ENCODE measurements at regions not wholly inside any gene's neighbourhood (a gene's known extent, or its start where the extent isn't known, plus 50 kb on each side); places are given as distances from the start of the nearest gene placed in this dataset.
A peak's percentile ranks its signal among the peaks of the same experiment; 100 is the strongest.
"Not testable (repeated sequence)": the region's sequence is repeated elsewhere in the genome, so short reads cannot be mapped to it uniquely, and the experiment has no call there.

- peaks cover 15% of the 10 kb centered on the region for H3K9me3 Mint-ChIP-seq (ENCODE audit: unreplicated experiment)
- not testable (repeated sequence) for H3K27ac Mint-ChIP-seq (ENCODE audit: unreplicated experiment); H3K4me3 Mint-ChIP-seq (ENCODE audit: unreplicated experiment); H3K27me3 Mint-ChIP-seq (ENCODE audit: unreplicated experiment); H3K36me3 Mint-ChIP-seq (ENCODE audit: unreplicated experiment); H3K4me1 Mint-ChIP-seq (ENCODE audit: unreplicated experiment)
- DNase-seq (ENCODE audit: extremely low spot score, unreplicated experiment) = peak; percentile 87
Observed at GRCh38 chr22:11055176-11055575, 4472.8 kb upstream of the OR11H1 start.

GRCh38 chr22:11057955-11058547, 4469.9 kb upstream of the OR11H1 start:
- not testable (repeated sequence) for H3K4me1 Mint-ChIP-seq (ENCODE audit: unreplicated experiment); H3K27me3 Mint-ChIP-seq (ENCODE audit: unreplicated experiment); H3K4me3 Mint-ChIP-seq (ENCODE audit: unreplicated experiment); H3K27ac Mint-ChIP-seq (ENCODE audit: unreplicated experiment); H3K36me3 Mint-ChIP-seq (ENCODE audit: unreplicated experiment)
- H3K9me3 Mint-ChIP-seq (ENCODE audit: unreplicated experiment) = peaks cover 29% of the 10 kb centered on the region
- DNase-seq (ENCODE audit: extremely low spot score, unreplicated experiment) = peak; percentile 87

- not testable (repeated sequence) for DNase-seq (ENCODE audit: extremely low spot score, unreplicated experiment); H3K27ac Mint-ChIP-seq (ENCODE audit: unreplicated experiment); H3K27me3 Mint-ChIP-seq (ENCODE audit: unreplicated experiment); H3K36me3 Mint-ChIP-seq (ENCODE audit: unreplicated experiment); H3K4me3 Mint-ChIP-seq (ENCODE audit: unreplicated experiment); H3K4me1 Mint-ChIP-seq (ENCODE audit: unreplicated experiment)
- H3K9me3 Mint-ChIP-seq (ENCODE audit: unreplicated experiment) = peaks cover 35% of the 10 kb centered on the region
Observed at GRCh38 chr22:11059129-11059528, 4468.9 kb upstream of the OR11H1 start.

- H3K4me1 Mint-ChIP-seq (ENCODE audit: unreplicated experiment); H3K27ac Mint-ChIP-seq (ENCODE audit: unreplicated experiment); H3K27me3 Mint-ChIP-seq (ENCODE audit: unreplicated experiment); H3K4me3 Mint-ChIP-seq (ENCODE audit: unreplicated experiment); DNase-seq (ENCODE audit: extremely low spot score, unreplicated experiment); H3K36me3 Mint-ChIP-seq (ENCODE audit: unreplicated experiment): not testable (repeated sequence)
- peaks cover 35% of the 10 kb centered on the region for H3K9me3 Mint-ChIP-seq (ENCODE audit: unreplicated experiment)
Observed at GRCh38 chr22:11060797-11061196, 4467.2 kb upstream of the OR11H1 start.

GRCh38 chr22:11062534-11062933, 4465.5 kb upstream of the OR11H1 start:
- not testable (repeated sequence) for H3K27ac Mint-ChIP-seq (ENCODE audit: unreplicated experiment); H3K4me3 Mint-ChIP-seq (ENCODE audit: unreplicated experiment)
- H3K9me3 Mint-ChIP-seq (ENCODE audit: unreplicated experiment) = peaks cover 44% of the 10 kb centered on the region

GRCh38 chr22:11063022-11063685, 4464.8 kb upstream of the OR11H1 start:
- not testable (repeated sequence) for H3K4me1 Mint-ChIP-seq (ENCODE audit: unreplicated experiment); H3K27ac Mint-ChIP-seq (ENCODE audit: unreplicated experiment); H3K27me3 Mint-ChIP-seq (ENCODE audit: unreplicated experiment); DNase-seq (ENCODE audit: extremely low spot score, unreplicated experiment); H3K36me3 Mint-ChIP-seq (ENCODE audit: unreplicated experiment); H3K4me3 Mint-ChIP-seq (ENCODE audit: unreplicated experiment)
- H3K9me3 Mint-ChIP-seq (ENCODE audit: unreplicated experiment) = peaks cover 50% of the 10 kb centered on the region

More at GRCh38 chr22:11062534-11062933, 4465.5 kb upstream of the OR11H1 start:
- not testable (repeated sequence) for H3K27me3 Mint-ChIP-seq (ENCODE audit: unreplicated experiment); H3K36me3 Mint-ChIP-seq (ENCODE audit: unreplicated experiment); H3K4me1 Mint-ChIP-seq (ENCODE audit: unreplicated experiment)
- DNase-seq (ENCODE audit: extremely low spot score, unreplicated experiment) = peak; percentile 88

GRCh38 chr22:11065210-11065609, 4462.8 kb upstream of the OR11H1 start:
- DNase-seq (ENCODE audit: extremely low spot score, unreplicated experiment); H3K36me3 Mint-ChIP-seq (ENCODE audit: unreplicated experiment); H3K4me1 Mint-ChIP-seq (ENCODE audit: unreplicated experiment); H3K27ac Mint-ChIP-seq (ENCODE audit: unreplicated experiment); H3K27me3 Mint-ChIP-seq (ENCODE audit: unreplicated experiment); H3K4me3 Mint-ChIP-seq (ENCODE audit: unreplicated experiment): not testable (repeated sequence)
- H3K9me3 Mint-ChIP-seq (ENCODE audit: unreplicated experiment) = peaks cover 48% of the 10 kb centered on the region

GRCh38 chr22:11065876-11066457, 4462.0 kb upstream of the OR11H1 start:
- H3K36me3 Mint-ChIP-seq (ENCODE audit: unreplicated experiment); H3K27ac Mint-ChIP-seq (ENCODE audit: unreplicated experiment); DNase-seq (ENCODE audit: extremely low spot score, unreplicated experiment); H3K4me3 Mint-ChIP-seq (ENCODE audit: unreplicated experiment); H3K27me3 Mint-ChIP-seq (ENCODE audit: unreplicated experiment); H3K4me1 Mint-ChIP-seq (ENCODE audit: unreplicated experiment): not testable (repeated sequence)
- H3K9me3 Mint-ChIP-seq (ENCODE audit: unreplicated experiment) = peaks cover 44% of the 10 kb centered on the region
